Ascending aorta (tissue), 2 donors: ENCODE measurements at regions not wholly inside any gene's neighbourhood (a gene's known extent, or its start where the extent isn't known, plus 50 kb on each side); places are given as distances from the start of the nearest gene placed in this dataset.

ENCODE experiments used
- DNase-seq, 2 donors: peaks; one replicate each; pipeline ENCODE4 v3.0.0-alpha.2; 2019; ENCODE audit warnings: low spot score in 2 of 2
- H3K27ac ChIP-seq, 2 donors: fragments of 200-600 bp; sonication (generic); one replicate each; pipeline ENCODE4 v1.5.1; 2016 to 2017; ENCODE audit warnings: mild to moderate bottlenecking in 1 of 2
- H3K27me3 ChIP-seq: fragments of 200-600 bp; sonication (generic); one replicate; pipeline ENCODE4 v1.5.1; 2017
- H3K36me3 ChIP-seq, 2 donors: fragments of 200-600 bp; sonication (generic); one replicate each; pipeline ENCODE4 v1.5.1; 2016
- H3K4me1 ChIP-seq, 2 donors: fragments of 200-600 bp; sonication (generic); one replicate each; pipeline ENCODE4 v1.5.1; 2016 to 2017; ENCODE audit warnings: mild to moderate bottlenecking in 1 of 2
- H3K4me3 ChIP-seq, 2 donors: fragments of 200-600 bp; sonication (generic); one replicate each; pipeline ENCODE4 v1.5.1; 2016 to 2017; ENCODE audit warnings: mild to moderate bottlenecking in 1 of 2
- H3K9me3 ChIP-seq, 2 donors: fragments of 200-600 bp; sonication (generic); one replicate each; pipeline ENCODE4 v1.5.1; 2016
- intact Hi-C: fragments of 100-400 bp; cut with DNase I; formaldehyde crosslinking; loops from one replicate; pipeline ENCODE4 v1.15.1; 2023
- TF ChIP-seq, protein P1 (sequence below), 3 experiments: fragments of 200-600 bp in 2 of 3; fragments of 450-650 bp in 1 of 3; sonication (generic) in 2 of 3; IDR thresholded peaks; one replicate each; pipeline ENCODE4 v1.5.1; 2016 to 2019; ENCODE audit warnings: antibody characterized with exemption in 3 of 3, mild to moderate bottlenecking in 1 of 3, moderate library complexity in 1 of 3

DNA sequence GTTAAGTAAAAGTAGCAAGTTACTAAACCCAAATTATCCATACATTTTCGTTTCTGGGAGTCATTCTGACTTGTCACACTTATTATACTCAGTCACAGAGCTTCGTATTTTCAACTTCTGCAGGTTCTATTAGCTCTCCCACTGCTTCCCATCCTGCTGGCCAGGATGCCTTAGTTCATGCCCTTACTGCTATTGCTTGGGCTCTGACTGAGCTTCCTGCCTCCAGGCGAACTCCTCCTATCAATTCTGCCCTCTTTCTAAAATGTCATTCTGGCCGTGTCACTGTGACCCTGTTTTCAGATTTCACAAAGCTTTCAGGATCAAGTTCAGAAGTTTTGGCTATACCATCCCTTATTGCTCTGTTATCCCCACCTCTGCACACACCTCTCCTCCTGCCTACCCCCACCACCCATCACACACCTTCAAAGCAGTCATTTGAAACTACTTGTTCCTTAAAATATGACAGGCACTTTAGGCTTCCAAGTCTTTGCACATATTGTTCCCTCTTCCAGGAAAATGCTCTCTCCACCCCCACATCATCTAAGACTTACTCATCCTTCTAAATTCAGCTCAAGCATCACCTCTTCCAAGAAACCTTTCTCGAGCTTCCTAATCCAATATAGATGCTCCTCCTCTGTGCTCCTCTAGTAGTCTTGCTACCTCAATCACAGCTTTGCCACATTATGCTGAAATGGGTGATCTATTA, 278.0 kb downstream of the BRINP2 start:
- Histone ChIP-seq H3K4me3 (no peak overlapping the region), H3K36me3 (no peaks in the 10 kb centered on the region), H3K27me3 (no peaks in the 10 kb centered on the region), H3K4me1 (peaks cover 4 to 10% of the 10 kb centered on the region in 2 donors), H3K27ac (peak overlapping the region; percentile 14 to 47), H3K9me3 (no peaks in the 10 kb centered on the region)
- intact Hi-C loops = no loop called here
- TF ChIP-seq, protein P1, sequence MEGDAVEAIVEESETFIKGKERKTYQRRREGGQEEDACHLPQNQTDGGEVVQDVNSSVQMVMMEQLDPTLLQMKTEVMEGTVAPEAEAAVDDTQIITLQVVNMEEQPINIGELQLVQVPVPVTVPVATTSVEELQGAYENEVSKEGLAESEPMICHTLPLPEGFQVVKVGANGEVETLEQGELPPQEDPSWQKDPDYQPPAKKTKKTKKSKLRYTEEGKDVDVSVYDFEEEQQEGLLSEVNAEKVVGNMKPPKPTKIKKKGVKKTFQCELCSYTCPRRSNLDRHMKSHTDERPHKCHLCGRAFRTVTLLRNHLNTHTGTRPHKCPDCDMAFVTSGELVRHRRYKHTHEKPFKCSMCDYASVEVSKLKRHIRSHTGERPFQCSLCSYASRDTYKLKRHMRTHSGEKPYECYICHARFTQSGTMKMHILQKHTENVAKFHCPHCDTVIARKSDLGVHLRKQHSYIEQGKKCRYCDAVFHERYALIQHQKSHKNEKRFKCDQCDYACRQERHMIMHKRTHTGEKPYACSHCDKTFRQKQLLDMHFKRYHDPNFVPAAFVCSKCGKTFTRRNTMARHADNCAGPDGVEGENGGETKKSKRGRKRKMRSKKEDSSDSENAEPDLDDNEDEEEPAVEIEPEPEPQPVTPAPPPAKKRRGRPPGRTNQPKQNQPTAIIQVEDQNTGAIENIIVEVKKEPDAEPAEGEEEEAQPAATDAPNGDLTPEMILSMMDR (IDR thresholded peaks at IDR 0.05) = no peak
- no peak for DNase-seq

DNA sequence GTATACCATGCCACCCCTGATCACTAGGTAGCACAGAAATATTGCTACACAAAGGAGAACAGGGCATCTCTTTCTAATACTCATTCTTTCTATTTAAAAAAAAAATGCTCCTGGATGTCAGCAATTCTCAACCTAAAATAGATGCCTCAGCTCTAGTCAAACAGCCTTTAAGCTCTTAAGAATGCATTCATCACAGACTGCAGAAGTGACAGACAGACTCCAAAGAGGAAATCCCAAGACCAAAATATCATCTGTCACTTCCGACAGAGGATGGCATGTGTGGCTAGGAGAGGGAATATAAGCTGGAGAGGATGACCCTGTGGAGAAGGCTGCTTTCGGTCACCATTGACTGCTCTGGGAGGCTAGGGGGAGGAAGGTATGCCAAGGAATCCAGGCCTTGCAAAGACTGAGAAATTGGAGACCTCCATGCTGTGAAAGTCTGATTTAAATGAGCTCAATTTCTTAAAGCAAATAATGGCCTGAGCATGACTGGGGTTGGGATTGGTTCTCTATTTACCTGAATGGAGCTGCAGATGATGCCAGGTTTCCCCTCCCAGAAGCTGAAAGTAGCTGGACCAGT, 277.4 kb downstream of the BRINP2 start:
- Histone ChIP-seq H3K9me3 (no peaks in the 10 kb centered on the region), H3K27me3 (no peaks in the 10 kb centered on the region), H3K36me3 (no peaks in the 10 kb centered on the region), H3K4me1 (peaks cover 4 to 10% of the 10 kb centered on the region in 2 donors), H3K4me3 (no peak overlapping the region), H3K27ac (peak overlapping the region in 1 of 2 donors; percentile 14)
- TF ChIP-seq, protein P1 (IDR thresholded peaks at IDR 0.05) = no peak
- intact Hi-C loops = no loop called here
- no peak for DNase-seq

DNA sequence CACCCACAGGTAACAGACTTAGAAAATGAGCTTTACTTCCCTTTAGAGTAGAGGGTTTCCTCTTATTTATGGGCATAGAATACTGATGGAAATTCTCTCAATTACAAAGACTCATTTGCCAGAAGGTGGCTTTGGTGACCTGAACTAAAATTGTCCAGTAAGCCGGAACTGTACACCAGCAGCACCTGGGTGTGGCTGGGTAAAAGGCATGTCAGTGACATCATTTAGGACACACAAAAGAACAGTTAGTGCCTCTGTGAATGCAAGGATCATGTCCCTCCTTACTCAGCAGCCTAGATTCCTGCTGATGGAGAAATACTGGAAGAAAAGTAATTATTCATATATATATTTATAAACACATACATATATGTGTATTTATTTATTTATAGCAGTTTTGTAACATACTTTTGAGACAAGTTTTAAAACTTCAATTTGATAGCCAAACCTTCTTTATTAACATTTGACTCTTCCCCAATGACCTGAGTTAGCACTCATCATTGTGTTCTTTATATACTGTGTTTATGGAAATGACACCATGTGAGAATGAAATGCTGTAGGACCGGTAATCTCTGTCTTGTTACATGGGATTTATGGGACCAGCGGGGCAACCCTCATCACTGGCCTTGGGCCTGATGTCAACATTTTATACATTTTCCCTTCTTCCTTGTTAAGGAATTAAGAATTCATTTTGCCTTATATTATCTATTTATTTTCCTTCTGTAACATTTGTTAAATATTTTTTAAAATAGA, 274.4 kb downstream of the BRINP2 start:
- DNase-seq = no peak
- Histone ChIP-seq H3K9me3 (no peaks in the 10 kb centered on the region), H3K4me3 (no peak overlapping the region), H3K4me1 (peaks cover 4 to 10% of the 10 kb centered on the region in 2 donors), H3K36me3 (no peaks in the 10 kb centered on the region), H3K27me3 (no peaks in the 10 kb centered on the region), H3K27ac (no peak overlapping the region)
- intact Hi-C loops = no loop called here
- TF ChIP-seq, protein P1 (IDR thresholded peaks at IDR 0.05) = no peak

DNA sequence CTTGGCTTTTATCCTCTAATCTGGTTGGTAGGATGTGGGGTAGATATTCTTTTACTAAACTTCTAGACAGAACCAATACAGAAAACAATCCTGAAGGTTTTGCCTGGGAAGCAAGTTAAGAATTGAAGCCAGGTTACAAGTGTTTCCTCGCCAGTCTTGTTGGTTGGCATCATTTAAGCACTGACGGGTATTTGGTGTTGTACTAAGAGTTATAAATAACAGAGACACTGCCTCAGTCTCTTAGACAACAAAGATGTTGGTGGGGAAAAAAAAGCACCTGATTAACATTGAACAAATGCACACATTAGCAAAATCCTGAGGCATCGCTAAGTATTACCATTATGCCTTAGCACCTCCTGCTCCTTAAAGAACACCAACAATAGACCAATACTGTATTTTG, 272.2 kb downstream of the BRINP2 start:
- no peaks in the 10 kb centered on the region for H3K36me3 ChIP-seq
- no peak overlapping the region for H3K27ac ChIP-seq
- H3K27me3 ChIP-seq = no peaks in the 10 kb centered on the region
- intact Hi-C loops = no loop called here
- H3K4me3 ChIP-seq = no peak overlapping the region
- DNase-seq = no peak
- no peaks in the 10 kb centered on the region for H3K9me3 ChIP-seq
- TF ChIP-seq, protein P1 (IDR thresholded peaks at IDR 0.05) = no peak
- H3K4me1 ChIP-seq = peaks cover under 1% of the 10 kb centered on the region in 2 donors

DNA sequence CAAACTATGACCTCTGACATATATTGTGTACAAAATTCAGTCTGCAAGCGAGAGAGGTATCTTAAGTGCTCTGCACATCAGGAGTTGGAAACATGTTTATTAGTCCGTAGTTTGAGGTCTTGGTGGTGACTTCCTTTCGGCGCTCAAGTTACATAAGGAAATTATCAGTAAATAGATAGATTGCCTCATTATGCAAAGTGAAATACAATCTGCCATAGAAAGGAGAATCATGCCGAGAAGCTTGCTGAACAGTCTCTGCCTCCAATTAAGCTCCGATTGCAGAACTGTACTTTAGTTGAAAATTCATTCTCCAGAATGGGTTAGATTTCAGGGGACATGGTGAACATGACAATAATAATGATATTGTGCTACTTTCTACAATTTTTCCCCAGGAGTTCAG, 271.8 kb downstream of the BRINP2 start:
- H3K36me3 ChIP-seq = no peaks in the 10 kb centered on the region
- TF ChIP-seq, protein P1 (IDR thresholded peaks at IDR 0.05) = no peak
- intact Hi-C loops = no loop called here
- no peak for DNase-seq
- no peaks in the 10 kb centered on the region for H3K27me3 ChIP-seq
- H3K4me3 ChIP-seq = no peak overlapping the region
- H3K27ac ChIP-seq = no peak overlapping the region
- H3K4me1 ChIP-seq = no peaks in the 10 kb centered on the region
- no peaks in the 10 kb centered on the region for H3K9me3 ChIP-seq
